ENCODE measurements at regions not wholly inside any gene's neighbourhood (a gene's known extent, or its start where the extent isn't known, plus 50 kb on each side); places are given as distances from the start of the nearest gene placed in this dataset.

GRCh38 chr5:93255796-93256195, 325.2 kb downstream of the NR2F1-AS1 start:
- no peak overlapping the region for H3K4me2 ChIP-seq (ENCODE audit: extremely low read depth, insufficient read depth, low read length)
- no peak overlapping the region for H3K4me3 ChIP-seq (replicated peaks in 1 of 4; ENCODE audit: control extremely low read depth in 1 of 4, insufficient read depth in 1 of 4, low read depth in 3 of 4, low read length in 4 of 4)
- no peak for TF ChIP-seq EZH2 (IDR thresholded peaks at IDR 0.05; ENCODE audit: low read length, missing control alignments)
- DNase-seq (ENCODE audit: low read depth in 2 of 2), result no peak
- no peaks in the 10 kb centered on the region for H3K79me2 ChIP-seq (ENCODE audit: control insufficient read depth, insufficient read depth, low read length)
- H3K27ac ChIP-seq (ENCODE audit: insufficient read depth, low read length), result no peak overlapping the region
- no peak overlapping the region for H3K9ac ChIP-seq (ENCODE audit: insufficient read depth, low read length)
- no peak overlapping the region for H2AFZ ChIP-seq (ENCODE audit: low read length)
- H4K20me1 ChIP-seq (ENCODE audit: control insufficient read depth, extremely low read depth, insufficient read depth, low read length), result no peaks in the 10 kb centered on the region
- no peaks in the 10 kb centered on the region for H3K4me1 ChIP-seq (ENCODE audit: control insufficient read depth, extremely low read depth, insufficient read depth, low read length)
- H3K27me3 ChIP-seq (ENCODE audit: control insufficient read depth, insufficient read depth, low read length), result no peaks in the 10 kb centered on the region
- no peaks in the 10 kb centered on the region for H3K9me3 ChIP-seq (ENCODE audit: control insufficient read depth, insufficient read depth, low read depth, low read length)
- H3K36me3 ChIP-seq (ENCODE audit: control insufficient read depth, insufficient read depth, low read length), result no peaks in the 10 kb centered on the region

DNA sequence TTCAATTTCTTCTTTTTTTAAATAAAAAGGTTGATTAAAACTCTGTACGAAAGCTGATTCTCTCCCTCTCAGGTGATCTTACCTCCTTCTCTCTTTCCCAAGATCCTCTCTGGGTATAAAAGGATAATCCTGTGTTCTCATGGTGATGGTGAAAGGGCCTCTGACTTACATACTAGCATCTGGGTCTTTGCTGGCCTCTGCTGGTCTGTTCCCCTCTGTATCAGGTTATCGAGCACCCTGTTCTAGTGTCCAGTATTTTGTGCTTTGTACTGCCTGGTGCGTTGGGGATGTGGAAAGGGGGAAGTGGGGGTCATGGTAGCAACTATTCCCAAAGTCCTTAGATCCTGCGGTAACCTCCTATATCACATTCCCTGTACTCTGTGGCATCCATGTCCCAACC, 328.9 kb downstream of the NR2F1-AS1 start:
- Histone ChIP-seq H3K9ac (ENCODE audit: insufficient read depth, low read length) (no peak overlapping the region), H3K4me1 (ENCODE audit: control insufficient read depth, extremely low read depth, insufficient read depth, low read length) (peaks cover 2% of the 10 kb centered on the region), H3K27ac (ENCODE audit: insufficient read depth, low read length) (no peak overlapping the region), H2AFZ (ENCODE audit: low read length) (no peak overlapping the region), H4K20me1 (ENCODE audit: control insufficient read depth, extremely low read depth, insufficient read depth, low read length) (no peaks in the 10 kb centered on the region), H3K4me3 (replicated peaks in 1 of 4; ENCODE audit: control extremely low read depth in 1 of 4, insufficient read depth in 1 of 4, low read depth in 3 of 4, low read length in 4 of 4) (no peak overlapping the region), H3K9me3 (ENCODE audit: control insufficient read depth, insufficient read depth, low read depth, low read length) (no peaks in the 10 kb centered on the region), H3K79me2 (ENCODE audit: control insufficient read depth, insufficient read depth, low read length) (no peaks in the 10 kb centered on the region), H3K36me3 (ENCODE audit: control insufficient read depth, insufficient read depth, low read length) (no peaks in the 10 kb centered on the region), H3K27me3 (ENCODE audit: control insufficient read depth, insufficient read depth, low read length) (no peaks in the 10 kb centered on the region), H3K4me2 (ENCODE audit: extremely low read depth, insufficient read depth, low read length) (no peak overlapping the region)
- no peak for TF ChIP-seq EZH2 (IDR thresholded peaks at IDR 0.05; ENCODE audit: low read length, missing control alignments)
- TF ChIP-seq CTCF (conservative IDR thresholded peaks at IDR 0.05 in 1 of 2, IDR thresholded peaks at IDR 0.05 in 1 of 2; ENCODE audit: low read depth in 1 of 2, low read length in 2 of 2), result peak in 1 of 2 donors; percentile 3
- DNase-seq (ENCODE audit: low read depth in 2 of 2), result peak in 1 of 2 donors; percentile 4

- Histone ChIP-seq H3K9me3 (ENCODE audit: control insufficient read depth, insufficient read depth, low read depth, low read length) (no peaks in the 10 kb centered on the region), H3K4me2 (ENCODE audit: extremely low read depth, insufficient read depth, low read length) (no peak overlapping the region), H3K4me3 (replicated peaks in 1 of 4; ENCODE audit: control extremely low read depth in 1 of 4, insufficient read depth in 1 of 4, low read depth in 3 of 4, low read length in 4 of 4) (no peak overlapping the region), H3K9ac (ENCODE audit: insufficient read depth, low read length) (no peak overlapping the region), H3K27ac (ENCODE audit: insufficient read depth, low read length) (no peak overlapping the region), H2AFZ (ENCODE audit: low read length) (no peak overlapping the region), H3K79me2 (ENCODE audit: control insufficient read depth, insufficient read depth, low read length) (no peaks in the 10 kb centered on the region), H3K4me1 (ENCODE audit: control insufficient read depth, extremely low read depth, insufficient read depth, low read length) (peaks cover 2% of the 10 kb centered on the region), H3K27me3 (ENCODE audit: control insufficient read depth, insufficient read depth, low read length) (no peaks in the 10 kb centered on the region), H4K20me1 (ENCODE audit: control insufficient read depth, extremely low read depth, insufficient read depth, low read length) (no peaks in the 10 kb centered on the region), H3K36me3 (ENCODE audit: control insufficient read depth, insufficient read depth, low read length) (no peaks in the 10 kb centered on the region)
- TF ChIP-seq CTCF (conservative IDR thresholded peaks at IDR 0.05 in 1 of 2, IDR thresholded peaks at IDR 0.05 in 1 of 2; ENCODE audit: low read depth in 1 of 2, low read length in 2 of 2) (no peak), EZH2 (IDR thresholded peaks at IDR 0.05; ENCODE audit: low read length, missing control alignments) (no peak)
- DNase-seq (ENCODE audit: low read depth in 2 of 2), result no peak
Measured at GRCh38 chr5:93251347-93251746, 329.7 kb downstream of the NR2F1-AS1 start.

All from fibroblast of lung (primary cell).